ENCODE measurements at regions not wholly inside any gene's neighbourhood (a gene's known extent, or its start where the extent isn't known, plus 50 kb on each side); places are given as distances from the start of the nearest gene placed in this dataset.

DNA sequence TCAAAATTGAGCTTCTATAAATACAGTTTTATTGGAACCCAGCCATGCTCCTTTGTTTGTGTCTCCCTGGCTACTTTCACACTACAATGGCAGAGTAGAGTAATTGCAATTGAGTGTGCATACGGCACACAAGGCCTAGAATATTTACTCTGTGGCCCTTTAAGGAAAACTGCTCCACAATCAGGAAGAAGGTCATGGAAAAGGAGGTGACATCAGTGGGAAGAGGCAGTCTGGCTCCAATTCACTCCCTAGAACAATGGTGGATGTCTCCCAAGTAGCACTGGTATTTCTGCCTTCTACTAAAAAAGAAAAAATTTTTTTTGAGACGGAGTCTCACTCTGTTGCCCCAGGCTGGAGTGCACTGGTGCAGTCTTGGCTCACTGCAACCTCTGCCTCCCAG lies 51.3 kb downstream of the KRTAP19-8 start:
- H3K36me3 ChIP-seq (ENCODE audit: control insufficient read depth in 2 of 4, insufficient read depth in 4 of 4, low read length in 3 of 4): no peaks in the 10 kb centered on the region
- H4K8ac ChIP-seq (ENCODE audit: extremely low read depth, insufficient read depth, low read length): no peak overlapping the region
- H3K4ac ChIP-seq (replicated peaks; ENCODE audit: insufficient read length, low read depth, low read length): no peak overlapping the region
- no peak overlapping the region for H2BK12ac ChIP-seq (ENCODE audit: low read depth, low read length)
- no peaks in the 10 kb centered on the region for H4K20me1 ChIP-seq (replicated peaks in 1 of 2; ENCODE audit: control insufficient read depth in 1 of 2, insufficient read depth in 2 of 2, low read length in 2 of 2)
- H3K23me2 ChIP-seq (ENCODE audit: low read depth, low read length): no peaks in the 10 kb centered on the region
- no peak overlapping the region for H3K4me2 ChIP-seq (ENCODE audit: insufficient read depth in 1 of 2, low read depth in 2 of 2, low read length in 2 of 2)
- no peak overlapping the region for H2AK5ac ChIP-seq (ENCODE audit: low read depth, low read length)
- no peaks in the 10 kb centered on the region for H3K27me3 ChIP-seq (replicated peaks in 1 of 4; ENCODE audit: control insufficient read depth in 3 of 4, extremely low read depth in 1 of 4, insufficient read depth in 3 of 4, low read length in 3 of 4)
- FAIRE-seq: no peak
- H3K4me1 ChIP-seq (replicated peaks in 1 of 4; ENCODE audit: control insufficient read depth in 3 of 4, insufficient read depth in 4 of 4, low read length in 3 of 4): no peaks in the 10 kb centered on the region
- H2BK20ac ChIP-seq (ENCODE audit: low read length): no peak overlapping the region
- ChIA-PET POLR2A (ENCODE audit: partially characterized antibody) (no interaction called here), CTCF (ENCODE audit: partially characterized antibody) (interaction anchor here (0.6 kb wide), 1 partner anchor 1268 kb away, joined by 3 read pairs; no protein-coding TSS in a partner anchor)
- H3K23ac ChIP-seq (ENCODE audit: insufficient read length): no peak overlapping the region
- H3K56ac ChIP-seq (replicated peaks; ENCODE audit: insufficient read length, low read depth, low read length): no peak overlapping the region
- no peak overlapping the region for H3K18ac ChIP-seq (ENCODE audit: extremely low read depth, low read length)
- no peaks in the 10 kb centered on the region for H3K9me3 ChIP-seq (ENCODE audit: insufficient read depth in 2 of 2, low read depth in 1 of 2, low read length in 1 of 2)
- DNase-seq (ENCODE audit: low read depth in 1 of 2, low spot score in 2 of 2): no peak
- H4K5ac ChIP-seq (ENCODE audit: insufficient read length, low read depth, low read length): no peak overlapping the region
- WGBS, 2 experiments (ENCODE audit: extremely low coverage in 1 of 2, insufficient coverage in 1 of 2, insufficient read length in 1 of 2, insufficient replicate concordance in 2 of 2, low coverage in 1 of 2, low lambda C conversion rate in 2 of 2, missing lambda C conversion rate in 1 of 2): 94% methylated on average over 2 of the region's 2 CpGs; no CpG with 5 or more reads in 1 of the 2 experiments
- no peak overlapping the region for H3K4me3 ChIP-seq (ENCODE audit: extremely low read depth in 1 of 4, insufficient read depth in 2 of 4, low read depth in 3 of 4, low read length in 4 of 4)
- H3K14ac ChIP-seq (ENCODE audit: insufficient read length): no peak overlapping the region
- no peaks in the 10 kb centered on the region for H3K79me1 ChIP-seq (ENCODE audit: low read depth, low read length)
- H2BK120ac ChIP-seq (replicated peaks; ENCODE audit: low read depth, low read length): no peak overlapping the region
- no peaks in the 10 kb centered on the region for H3K79me2 ChIP-seq (ENCODE audit: control insufficient read depth in 1 of 2, insufficient read depth in 2 of 2, low read length in 2 of 2)
- H2BK15ac ChIP-seq (ENCODE audit: low read length): no peak overlapping the region
- H4K91ac ChIP-seq (replicated peaks; ENCODE audit: insufficient read length, low read length): no peak overlapping the region
- no peak overlapping the region for H2BK5ac ChIP-seq (ENCODE audit: low read depth, low read length)
- H2AFZ ChIP-seq (ENCODE audit: low read length): no peak overlapping the region
- H3K9ac ChIP-seq (replicated peaks in 1 of 4; ENCODE audit: extremely low read depth in 1 of 4, low read depth in 3 of 4, low read length in 3 of 4): no peak overlapping the region
- H3K27ac ChIP-seq (ENCODE audit: low read depth, low read length): no peak overlapping the region
- no peak for TF ChIP-seq RFX5 (IDR thresholded peaks at IDR 0.05; ENCODE audit: borderline replicate concordance, low read depth, low read length)
- no peak for TF ChIP-seq EGR1 (IDR thresholded peaks at IDR 0.05; ENCODE audit: borderline replicate concordance, low read depth, low read length)
- no peak for TF ChIP-seq GABPA (IDR thresholded peaks at IDR 0.05; ENCODE audit: borderline replicate concordance, insufficient read depth, low read length)
- no peak for TF ChIP-seq SP4 (IDR thresholded peaks at IDR 0.05; ENCODE audit: low read length)
- TF ChIP-seq TAF7 (optimal IDR thresholded peaks at IDR 0.05; ENCODE audit: borderline replicate concordance, low read depth, low read length): no peak
- TF ChIP-seq BRCA1 (IDR thresholded peaks at IDR 0.05; ENCODE audit: low read depth, low read length): no peak
- TF ChIP-seq RBBP5 (IDR thresholded peaks at IDR 0.05; ENCODE audit: borderline replicate concordance, low read depth, low read length): no peak
- no peak for TF ChIP-seq HDAC2 (IDR thresholded peaks at IDR 0.05; ENCODE audit: borderline replicate concordance in 1 of 2, low read depth in 2 of 2, low read length in 2 of 2)
- TF ChIP-seq POLR2AphosphoS5 (IDR thresholded peaks at IDR 0.05; ENCODE audit: low read depth, low read length): no peak
- TF ChIP-seq, protein P1, sequence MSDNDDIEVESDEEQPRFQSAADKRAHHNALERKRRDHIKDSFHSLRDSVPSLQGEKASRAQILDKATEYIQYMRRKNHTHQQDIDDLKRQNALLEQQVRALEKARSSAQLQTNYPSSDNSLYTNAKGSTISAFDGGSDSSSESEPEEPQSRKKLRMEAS (IDR thresholded peaks at IDR 0.05): no peak
- no peak for TF ChIP-seq NRF1 (IDR thresholded peaks at IDR 0.05; ENCODE audit: low read depth, low read length)
- TF ChIP-seq SIX5 (IDR thresholded peaks at IDR 0.05; ENCODE audit: low read depth, low read length): no peak
- TF ChIP-seq CBX5 (IDR thresholded peaks at IDR 0.05; ENCODE audit: low read depth, low read length): no peak
- no peak for TF ChIP-seq CREB1 (IDR thresholded peaks at IDR 0.05)
- no peak for TF ChIP-seq BACH1 (IDR thresholded peaks at IDR 0.05; ENCODE audit: low read length)
- TF ChIP-seq PHF8 (conservative IDR thresholded peaks at IDR 0.05; ENCODE audit: low read depth, low read length): no peak
